ENCODE measurements at regions not wholly inside any gene's neighbourhood (a gene's known extent, or its start where the extent isn't known, plus 50 kb on each side); places are given as distances from the start of the nearest gene placed in this dataset.

- no peak for TF ChIP-seq CTCF (IDR thresholded peaks at IDR 0.05; ENCODE audit: partially characterized antibody, unreplicated experiment)
- no peaks in the 10 kb centered on the region for H3K27me3 Mint-ChIP-seq (ENCODE audit: unreplicated experiment)
- H3K36me3 Mint-ChIP-seq (ENCODE audit: unreplicated experiment): no peaks in the 10 kb centered on the region
- no peak for DNase-seq
- no peak overlapping the region for H3K4me3 Mint-ChIP-seq (ENCODE audit: unreplicated experiment)
- H3K9me3 Mint-ChIP-seq (ENCODE audit: unreplicated experiment): no peaks in the 10 kb centered on the region
- H3K4me1 Mint-ChIP-seq (ENCODE audit: low read depth, unreplicated experiment): peaks cover 5% of the 10 kb centered on the region
- no peak overlapping the region for H3K27ac Mint-ChIP-seq (ENCODE audit: unreplicated experiment)
These were observed 180.8 kb downstream of the MBD2 start for GRCh38 chr18:54043484-54044251.

- peaks cover 12% of the 10 kb centered on the region for H3K4me1 Mint-ChIP-seq (ENCODE audit: low read depth, unreplicated experiment)
- no peak for DNase-seq
- TF ChIP-seq CTCF (IDR thresholded peaks at IDR 0.05; ENCODE audit: partially characterized antibody, unreplicated experiment): no peak
- H3K27ac Mint-ChIP-seq (ENCODE audit: unreplicated experiment): no peak overlapping the region
- no peaks in the 10 kb centered on the region for H3K36me3 Mint-ChIP-seq (ENCODE audit: unreplicated experiment)
- no peak overlapping the region for H3K4me3 Mint-ChIP-seq (ENCODE audit: unreplicated experiment)
- no peaks in the 10 kb centered on the region for H3K9me3 Mint-ChIP-seq (ENCODE audit: unreplicated experiment)
- no peaks in the 10 kb centered on the region for H3K27me3 Mint-ChIP-seq (ENCODE audit: unreplicated experiment)
These were observed 188.5 kb downstream of the MBD2 start for GRCh38 chr18:54035927-54036326.

- Mint-ChIP-seq H3K4me3 (ENCODE audit: unreplicated experiment) (no peak overlapping the region), H3K27ac (ENCODE audit: unreplicated experiment) (no peak overlapping the region), H3K36me3 (ENCODE audit: unreplicated experiment) (no peaks in the 10 kb centered on the region), H3K9me3 (ENCODE audit: unreplicated experiment) (no peaks in the 10 kb centered on the region), H3K4me1 (ENCODE audit: low read depth, unreplicated experiment) (peaks cover 11% of the 10 kb centered on the region), H3K27me3 (ENCODE audit: unreplicated experiment) (no peaks in the 10 kb centered on the region)
- DNase-seq: no peak
- no peak for TF ChIP-seq CTCF (IDR thresholded peaks at IDR 0.05; ENCODE audit: partially characterized antibody, unreplicated experiment)
These were observed 191.4 kb downstream of the MBD2 start for GRCh38 chr18:54033052-54033451.

- H3K4me1 Mint-ChIP-seq (ENCODE audit: low read depth, unreplicated experiment): peaks cover 11% of the 10 kb centered on the region
- H3K27ac Mint-ChIP-seq (ENCODE audit: unreplicated experiment): no peak overlapping the region
- TF ChIP-seq CTCF (IDR thresholded peaks at IDR 0.05; ENCODE audit: partially characterized antibody, unreplicated experiment): no peak
- no peak overlapping the region for H3K4me3 Mint-ChIP-seq (ENCODE audit: unreplicated experiment)
- H3K36me3 Mint-ChIP-seq (ENCODE audit: unreplicated experiment): no peaks in the 10 kb centered on the region
- no peaks in the 10 kb centered on the region for H3K27me3 Mint-ChIP-seq (ENCODE audit: unreplicated experiment)
- DNase-seq: no peak
- H3K9me3 Mint-ChIP-seq (ENCODE audit: unreplicated experiment): no peaks in the 10 kb centered on the region
These were observed 192.1 kb downstream of the MBD2 start for GRCh38 chr18:54032412-54032811.

- Mint-ChIP-seq H3K27me3 (ENCODE audit: unreplicated experiment) (no peaks in the 10 kb centered on the region), H3K9me3 (ENCODE audit: unreplicated experiment) (no peaks in the 10 kb centered on the region), H3K4me3 (ENCODE audit: unreplicated experiment) (no peak overlapping the region), H3K4me1 (ENCODE audit: low read depth, unreplicated experiment) (peaks cover 11% of the 10 kb centered on the region), H3K36me3 (ENCODE audit: unreplicated experiment) (no peaks in the 10 kb centered on the region), H3K27ac (ENCODE audit: unreplicated experiment) (no peak overlapping the region)
- TF ChIP-seq CTCF (IDR thresholded peaks at IDR 0.05; ENCODE audit: partially characterized antibody, unreplicated experiment): no peak
- DNase-seq: no peak
These were observed 193.2 kb downstream of the MBD2 start for GRCh38 chr18:54031243-54031642.

Measured in glutamatergic neuron (in vitro differentiated cells).